ENCODE measurements at regions not wholly inside any gene's neighbourhood (a gene's known extent, or its start where the extent isn't known, plus 50 kb on each side); places are given as distances from the start of the nearest gene placed in this dataset.

DNA sequence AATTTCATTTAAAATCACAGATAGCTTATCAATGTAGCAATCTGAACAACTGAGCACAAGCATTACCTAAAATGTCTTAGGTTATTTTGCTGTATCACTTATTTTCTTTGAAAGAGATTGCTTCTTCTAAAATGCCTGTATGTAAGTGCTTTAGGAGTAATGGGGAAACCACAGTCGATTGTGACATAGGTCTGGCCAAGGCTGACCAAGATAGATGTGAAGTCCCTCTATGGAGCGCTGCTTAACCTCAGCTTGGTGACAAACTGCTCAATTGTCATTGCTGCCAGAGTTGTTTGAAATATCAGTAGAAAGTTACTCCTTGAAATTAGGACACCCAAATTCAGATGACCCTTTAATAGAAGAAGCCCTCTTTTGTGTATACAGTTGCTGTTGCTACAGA, 401.9 kb upstream of the NDST4 start (continued):
- TF ChIP-seq, protein P1, sequence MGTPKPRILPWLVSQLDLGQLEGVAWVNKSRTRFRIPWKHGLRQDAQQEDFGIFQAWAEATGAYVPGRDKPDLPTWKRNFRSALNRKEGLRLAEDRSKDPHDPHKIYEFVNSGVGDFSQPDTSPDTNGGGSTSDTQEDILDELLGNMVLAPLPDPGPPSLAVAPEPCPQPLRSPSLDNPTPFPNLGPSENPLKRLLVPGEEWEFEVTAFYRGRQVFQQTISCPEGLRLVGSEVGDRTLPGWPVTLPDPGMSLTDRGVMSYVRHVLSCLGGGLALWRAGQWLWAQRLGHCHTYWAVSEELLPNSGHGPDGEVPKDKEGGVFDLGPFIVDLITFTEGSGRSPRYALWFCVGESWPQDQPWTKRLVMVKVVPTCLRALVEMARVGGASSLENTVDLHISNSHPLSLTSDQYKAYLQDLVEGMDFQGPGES (IDR thresholded peaks at IDR 0.05; ENCODE audit: low read depth, low read length): no peak
- TF ChIP-seq, protein P2, sequence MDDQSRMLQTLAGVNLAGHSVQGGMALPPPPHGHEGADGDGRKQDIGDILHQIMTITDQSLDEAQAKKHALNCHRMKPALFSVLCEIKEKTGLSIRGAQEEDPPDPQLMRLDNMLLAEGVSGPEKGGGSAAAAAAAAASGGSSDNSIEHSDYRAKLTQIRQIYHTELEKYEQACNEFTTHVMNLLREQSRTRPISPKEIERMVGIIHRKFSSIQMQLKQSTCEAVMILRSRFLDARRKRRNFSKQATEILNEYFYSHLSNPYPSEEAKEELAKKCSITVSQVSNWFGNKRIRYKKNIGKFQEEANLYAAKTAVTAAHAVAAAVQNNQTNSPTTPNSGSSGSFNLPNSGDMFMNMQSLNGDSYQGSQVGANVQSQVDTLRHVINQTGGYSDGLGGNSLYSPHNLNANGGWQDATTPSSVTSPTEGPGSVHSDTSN (IDR thresholded peaks at IDR 0.05): no peak

DNA sequence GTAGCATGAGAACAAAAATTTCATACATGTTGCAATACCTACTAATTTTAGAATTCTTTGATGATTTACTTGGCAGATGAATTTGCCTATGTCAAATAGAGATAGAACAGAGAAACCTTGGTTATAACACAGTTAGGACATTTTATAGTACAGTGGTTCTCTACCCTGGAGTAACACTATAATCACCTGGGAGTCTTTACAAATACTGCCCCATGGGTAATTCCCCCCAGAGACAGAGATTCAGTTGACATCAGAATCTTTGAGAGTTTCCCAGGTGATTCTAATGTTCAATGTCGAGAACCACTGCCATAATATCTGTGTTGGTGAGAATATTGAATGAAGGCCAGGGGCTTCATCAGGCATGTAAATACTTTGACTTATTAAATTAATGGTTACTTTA, 401.3 kb upstream of the NDST4 start:
- Histone ChIP-seq H3K4me2 (no peak overlapping the region), H3K9ac (no peak overlapping the region), H2AFZ (ENCODE audit: low read depth) (no peak overlapping the region), H3K4me3 (ENCODE audit: low read depth in 2 of 2, low read length in 1 of 2) (no peak overlapping the region), H3F3A (replicated peaks; ENCODE audit: insufficient read depth) (no peaks in the 10 kb centered on the region), H3K27me3 (ENCODE audit: insufficient read depth) (no peaks in the 10 kb centered on the region), H4K20me1 (ENCODE audit: insufficient read depth) (no peaks in the 10 kb centered on the region), H3K4me1 (ENCODE audit: control insufficient read depth in 1 of 2, insufficient read depth in 2 of 2, low read depth in 1 of 2, low read length in 1 of 2) (no peaks in the 10 kb centered on the region), H3K36me3 (replicated peaks in 1 of 2; ENCODE audit: control insufficient read depth in 1 of 2, insufficient read depth in 2 of 2, low read length in 1 of 2) (no peaks in the 10 kb centered on the region), H3K9me3 (no peaks in the 10 kb centered on the region), H3K79me2 (ENCODE audit: insufficient read depth) (no peaks in the 10 kb centered on the region), H3K9me2 (no peaks in the 10 kb centered on the region), H3K27ac (ENCODE audit: low read depth in 2 of 2, low read length in 1 of 2) (no peak overlapping the region)
- no peak for TF ChIP-seq NRF1 (IDR thresholded peaks at IDR 0.05; ENCODE audit: low read depth, low read length)
- no peak for TF ChIP-seq EZH2phosphoT487 (IDR thresholded peaks at IDR 0.05; ENCODE audit: borderline replicate concordance, low read depth)
- TF ChIP-seq SIN3A (IDR thresholded peaks at IDR 0.05; ENCODE audit: borderline replicate concordance, low read depth, low read length): no peak
- TF ChIP-seq ELF1 (IDR thresholded peaks at IDR 0.05): no peak
- TF ChIP-seq RXRA (IDR thresholded peaks at IDR 0.05; ENCODE audit: borderline replicate concordance, low read depth): no peak
- TF ChIP-seq, protein P3, sequence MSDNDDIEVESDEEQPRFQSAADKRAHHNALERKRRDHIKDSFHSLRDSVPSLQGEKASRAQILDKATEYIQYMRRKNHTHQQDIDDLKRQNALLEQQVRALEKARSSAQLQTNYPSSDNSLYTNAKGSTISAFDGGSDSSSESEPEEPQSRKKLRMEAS (IDR thresholded peaks at IDR 0.05; ENCODE audit: low read depth): no peak
- TF ChIP-seq, protein P1 (IDR thresholded peaks at IDR 0.05; ENCODE audit: low read depth, low read length): no peak
- no peak for TF ChIP-seq JUND (IDR thresholded peaks at IDR 0.05)
- TF ChIP-seq, protein P4, sequence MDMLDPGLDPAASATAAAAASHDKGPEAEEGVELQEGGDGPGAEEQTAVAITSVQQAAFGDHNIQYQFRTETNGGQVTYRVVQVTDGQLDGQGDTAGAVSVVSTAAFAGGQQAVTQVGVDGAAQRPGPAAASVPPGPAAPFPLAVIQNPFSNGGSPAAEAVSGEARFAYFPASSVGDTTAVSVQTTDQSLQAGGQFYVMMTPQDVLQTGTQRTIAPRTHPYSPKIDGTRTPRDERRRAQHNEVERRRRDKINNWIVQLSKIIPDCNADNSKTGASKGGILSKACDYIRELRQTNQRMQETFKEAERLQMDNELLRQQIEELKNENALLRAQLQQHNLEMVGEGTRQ (IDR thresholded peaks at IDR 0.05; ENCODE audit: borderline replicate concordance, low read depth, low read length): no peak
- TF ChIP-seq GATA2 (CRISPR knock-in tag; IDR thresholded peaks at IDR 0.05): no peak
- TF ChIP-seq, protein P5, sequence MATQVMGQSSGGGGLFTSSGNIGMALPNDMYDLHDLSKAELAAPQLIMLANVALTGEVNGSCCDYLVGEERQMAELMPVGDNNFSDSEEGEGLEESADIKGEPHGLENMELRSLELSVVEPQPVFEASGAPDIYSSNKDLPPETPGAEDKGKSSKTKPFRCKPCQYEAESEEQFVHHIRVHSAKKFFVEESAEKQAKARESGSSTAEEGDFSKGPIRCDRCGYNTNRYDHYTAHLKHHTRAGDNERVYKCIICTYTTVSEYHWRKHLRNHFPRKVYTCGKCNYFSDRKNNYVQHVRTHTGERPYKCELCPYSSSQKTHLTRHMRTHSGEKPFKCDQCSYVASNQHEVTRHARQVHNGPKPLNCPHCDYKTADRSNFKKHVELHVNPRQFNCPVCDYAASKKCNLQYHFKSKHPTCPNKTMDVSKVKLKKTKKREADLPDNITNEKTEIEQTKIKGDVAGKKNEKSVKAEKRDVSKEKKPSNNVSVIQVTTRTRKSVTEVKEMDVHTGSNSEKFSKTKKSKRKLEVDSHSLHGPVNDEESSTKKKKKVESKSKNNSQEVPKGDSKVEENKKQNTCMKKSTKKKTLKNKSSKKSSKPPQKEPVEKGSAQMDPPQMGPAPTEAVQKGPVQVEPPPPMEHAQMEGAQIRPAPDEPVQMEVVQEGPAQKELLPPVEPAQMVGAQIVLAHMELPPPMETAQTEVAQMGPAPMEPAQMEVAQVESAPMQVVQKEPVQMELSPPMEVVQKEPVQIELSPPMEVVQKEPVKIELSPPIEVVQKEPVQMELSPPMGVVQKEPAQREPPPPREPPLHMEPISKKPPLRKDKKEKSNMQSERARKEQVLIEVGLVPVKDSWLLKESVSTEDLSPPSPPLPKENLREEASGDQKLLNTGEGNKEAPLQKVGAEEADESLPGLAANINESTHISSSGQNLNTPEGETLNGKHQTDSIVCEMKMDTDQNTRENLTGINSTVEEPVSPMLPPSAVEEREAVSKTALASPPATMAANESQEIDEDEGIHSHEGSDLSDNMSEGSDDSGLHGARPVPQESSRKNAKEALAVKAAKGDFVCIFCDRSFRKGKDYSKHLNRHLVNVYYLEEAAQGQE (IDR thresholded peaks at IDR 0.05; ENCODE audit: low read depth, low read length): no peak
- TF ChIP-seq FOXM1 (IDR thresholded peaks at IDR 0.05; ENCODE audit: low read depth): no peak
- TF ChIP-seq NFIC (IDR thresholded peaks at IDR 0.05; ENCODE audit: borderline replicate concordance): no peak
- TF ChIP-seq TEAD4 (IDR thresholded peaks at IDR 0.05; ENCODE audit: borderline replicate concordance, insufficient read depth): no peak
- no peak for TF ChIP-seq MXI1 (IDR thresholded peaks at IDR 0.05; ENCODE audit: low read depth, low read length)
- TF ChIP-seq RFX5 (IDR thresholded peaks at IDR 0.05; ENCODE audit: low read length): no peak
- TF ChIP-seq, protein P6, sequence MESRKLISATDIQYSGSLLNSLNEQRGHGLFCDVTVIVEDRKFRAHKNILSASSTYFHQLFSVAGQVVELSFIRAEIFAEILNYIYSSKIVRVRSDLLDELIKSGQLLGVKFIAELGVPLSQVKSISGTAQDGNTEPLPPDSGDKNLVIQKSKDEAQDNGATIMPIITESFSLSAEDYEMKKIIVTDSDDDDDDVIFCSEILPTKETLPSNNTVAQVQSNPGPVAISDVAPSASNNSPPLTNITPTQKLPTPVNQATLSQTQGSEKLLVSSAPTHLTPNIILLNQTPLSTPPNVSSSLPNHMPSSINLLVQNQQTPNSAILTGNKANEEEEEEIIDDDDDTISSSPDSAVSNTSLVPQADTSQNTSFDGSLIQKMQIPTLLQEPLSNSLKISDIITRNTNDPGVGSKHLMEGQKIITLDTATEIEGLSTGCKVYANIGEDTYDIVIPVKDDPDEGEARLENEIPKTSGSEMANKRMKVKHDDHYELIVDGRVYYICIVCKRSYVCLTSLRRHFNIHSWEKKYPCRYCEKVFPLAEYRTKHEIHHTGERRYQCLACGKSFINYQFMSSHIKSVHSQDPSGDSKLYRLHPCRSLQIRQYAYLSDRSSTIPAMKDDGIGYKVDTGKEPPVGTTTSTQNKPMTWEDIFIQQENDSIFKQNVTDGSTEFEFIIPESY (IDR thresholded peaks at IDR 0.05; ENCODE audit: borderline replicate concordance, low read depth): no peak
- TF ChIP-seq RCOR1 (IDR thresholded peaks at IDR 0.05; ENCODE audit: low read length): no peak
- ChIA-PET CTCF (no interaction called here), POLR2A (no interaction called here)
- no peak for DNase-seq
- WGBS (ENCODE audit: low lambda C conversion rate): 9% methylated on average over 1 of the region's 1 CpG
